Gastrocnemius medialis (tissue), 4 donors: ENCODE measurements at regions not wholly inside any gene's neighbourhood (a gene's known extent, or its start where the extent isn't known, plus 50 kb on each side); places are given as distances from the start of the nearest gene placed in this dataset.

Experiments
- POLR2A ChIP-seq, 2 donors: fragments of 450-650 bp; IDR thresholded peaks; one replicate each; pipeline ENCODE4 v1.6.1; 2017; ENCODE audit warnings: antibody characterized with exemption in 2 of 2, mild to moderate bottlenecking in 2 of 2, moderate library complexity in 2 of 2
- TF ChIP-seq, protein P1 (sequence below), 5 experiments: fragments of 450-650 bp in 3 of 5; fragments of 200-600 bp in 2 of 5; sonication (generic) in 2 of 5; IDR thresholded peaks in 4 of 5; conservative IDR thresholded peaks in 1 of 5; 1 replicate in 4 of 5; 2 replicates in 1 of 5; pipeline ENCODE4 v1.5.1; 2016 to 2019; ENCODE audit warnings: antibody characterized with exemption in 5 of 5, mild to moderate bottlenecking in 3 of 5, moderate library complexity in 3 of 5

GRCh38 chr4:144403893-144404292 is 242.1 kb upstream of the HHIP start:
- TF ChIP-seq, protein P1, sequence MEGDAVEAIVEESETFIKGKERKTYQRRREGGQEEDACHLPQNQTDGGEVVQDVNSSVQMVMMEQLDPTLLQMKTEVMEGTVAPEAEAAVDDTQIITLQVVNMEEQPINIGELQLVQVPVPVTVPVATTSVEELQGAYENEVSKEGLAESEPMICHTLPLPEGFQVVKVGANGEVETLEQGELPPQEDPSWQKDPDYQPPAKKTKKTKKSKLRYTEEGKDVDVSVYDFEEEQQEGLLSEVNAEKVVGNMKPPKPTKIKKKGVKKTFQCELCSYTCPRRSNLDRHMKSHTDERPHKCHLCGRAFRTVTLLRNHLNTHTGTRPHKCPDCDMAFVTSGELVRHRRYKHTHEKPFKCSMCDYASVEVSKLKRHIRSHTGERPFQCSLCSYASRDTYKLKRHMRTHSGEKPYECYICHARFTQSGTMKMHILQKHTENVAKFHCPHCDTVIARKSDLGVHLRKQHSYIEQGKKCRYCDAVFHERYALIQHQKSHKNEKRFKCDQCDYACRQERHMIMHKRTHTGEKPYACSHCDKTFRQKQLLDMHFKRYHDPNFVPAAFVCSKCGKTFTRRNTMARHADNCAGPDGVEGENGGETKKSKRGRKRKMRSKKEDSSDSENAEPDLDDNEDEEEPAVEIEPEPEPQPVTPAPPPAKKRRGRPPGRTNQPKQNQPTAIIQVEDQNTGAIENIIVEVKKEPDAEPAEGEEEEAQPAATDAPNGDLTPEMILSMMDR (IDR thresholded peaks at IDR 0.05 in 4 of 5, conservative IDR thresholded peaks at IDR 0.05 in 1 of 5): no peak
- no peak for TF ChIP-seq POLR2A (IDR thresholded peaks at IDR 0.05)
